NCI-H1694 (cell line): ENCODE measurements at regions not wholly inside any gene's neighbourhood (a gene's known extent, or its start where the extent isn't known, plus 50 kb on each side); places are given as distances from the start of the nearest gene placed in this dataset.

Experiments used
- DNase-seq: peaks from one replicate; lab custom pipeline; 2025; lab: John Stamatoyannopoulos, UW

DNA sequence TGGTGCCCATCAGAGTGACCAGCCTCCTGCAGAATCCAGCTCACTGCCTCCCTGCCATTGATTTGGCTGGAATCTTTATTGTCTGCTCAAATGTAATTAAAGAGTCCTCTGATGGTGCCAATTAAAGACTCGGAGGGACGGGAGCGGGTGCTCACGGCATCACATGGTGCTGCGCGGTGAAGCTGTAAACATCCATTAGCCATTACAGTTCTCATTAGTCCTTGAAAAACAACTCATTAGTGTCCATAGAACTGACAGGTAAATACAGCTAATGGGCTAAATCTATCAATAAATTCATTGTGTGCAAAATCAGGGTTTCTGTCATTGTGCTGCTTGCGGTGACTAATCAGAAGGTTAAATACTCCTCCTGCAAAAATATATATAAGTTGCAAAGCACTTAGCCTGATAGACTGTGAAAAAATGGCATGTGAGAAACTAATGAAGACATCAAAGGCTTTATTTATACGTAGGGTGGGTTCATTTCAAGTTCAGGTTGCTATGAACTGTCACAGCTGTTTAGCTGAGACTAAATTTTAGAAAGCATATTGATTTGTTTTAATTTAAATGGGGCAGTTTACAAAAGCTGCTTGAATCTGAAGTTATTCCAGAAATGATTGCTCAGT lies 289.8 kb upstream of the POU3F1 start:
- no peak for DNase-seq

DNA sequence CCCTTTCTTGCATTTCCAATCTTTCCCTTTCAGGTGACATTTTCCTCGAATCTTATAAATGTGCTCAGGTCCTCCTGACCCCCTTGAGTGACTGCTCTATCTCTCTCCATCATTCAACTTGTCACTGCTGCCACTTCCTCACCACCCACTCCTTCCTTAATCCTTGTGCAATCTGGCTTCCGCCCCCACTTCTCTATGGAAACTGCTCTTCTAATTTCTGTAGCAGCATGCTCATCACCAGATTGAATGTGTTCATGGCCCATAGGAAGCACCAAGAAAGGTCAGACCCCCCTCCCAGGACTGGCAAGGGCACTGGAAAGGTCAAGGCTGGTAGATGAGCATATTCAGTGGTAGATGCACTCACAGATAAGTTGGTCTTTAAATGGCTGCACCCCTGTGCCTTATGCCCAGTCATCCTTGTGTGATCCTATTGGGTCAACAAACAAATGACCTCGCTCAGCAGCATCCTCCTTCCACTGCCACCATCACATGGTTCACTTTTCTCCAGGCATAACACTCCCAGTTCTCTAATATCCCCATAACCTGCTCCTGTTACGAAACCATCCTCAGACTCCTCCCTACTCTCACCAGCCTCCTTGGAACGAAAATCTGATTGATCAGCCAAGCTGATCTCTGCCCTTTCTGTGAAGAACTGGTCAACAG lies 288.5 kb upstream of the POU3F1 start:
- DNase-seq: no peak

DNA sequence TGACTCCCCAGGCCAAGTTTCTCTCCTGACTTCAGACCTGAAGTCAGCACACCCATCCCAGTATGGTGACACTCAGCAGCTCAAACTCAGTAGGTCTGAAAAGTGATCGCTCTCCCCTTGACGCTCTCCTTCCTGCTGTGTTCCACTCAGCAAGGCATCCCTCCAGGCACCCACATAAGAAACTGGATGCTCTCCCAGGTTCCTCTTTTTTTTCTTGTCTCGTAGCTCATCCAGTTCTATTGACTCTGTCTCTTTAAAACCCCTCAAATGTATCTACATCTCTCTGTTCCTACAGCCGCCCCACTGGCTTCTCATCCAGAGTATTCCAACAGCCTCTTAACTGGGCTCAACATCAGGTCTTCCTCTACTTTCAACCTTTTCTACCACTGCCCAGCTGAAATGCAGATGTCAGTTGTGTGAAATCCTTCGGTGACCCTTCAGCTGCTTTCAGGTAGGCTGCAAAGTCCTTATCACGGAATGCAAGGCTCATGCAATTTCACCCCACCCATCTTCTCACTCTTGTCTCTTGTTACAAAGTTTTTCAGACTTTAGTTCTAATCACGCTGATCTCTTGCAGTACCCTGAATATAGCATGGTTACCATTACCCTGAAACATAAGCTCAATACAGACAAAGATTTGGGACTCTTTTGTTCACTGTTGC lies 286.2 kb upstream of the POU3F1 start:
- no peak for DNase-seq

DNA sequence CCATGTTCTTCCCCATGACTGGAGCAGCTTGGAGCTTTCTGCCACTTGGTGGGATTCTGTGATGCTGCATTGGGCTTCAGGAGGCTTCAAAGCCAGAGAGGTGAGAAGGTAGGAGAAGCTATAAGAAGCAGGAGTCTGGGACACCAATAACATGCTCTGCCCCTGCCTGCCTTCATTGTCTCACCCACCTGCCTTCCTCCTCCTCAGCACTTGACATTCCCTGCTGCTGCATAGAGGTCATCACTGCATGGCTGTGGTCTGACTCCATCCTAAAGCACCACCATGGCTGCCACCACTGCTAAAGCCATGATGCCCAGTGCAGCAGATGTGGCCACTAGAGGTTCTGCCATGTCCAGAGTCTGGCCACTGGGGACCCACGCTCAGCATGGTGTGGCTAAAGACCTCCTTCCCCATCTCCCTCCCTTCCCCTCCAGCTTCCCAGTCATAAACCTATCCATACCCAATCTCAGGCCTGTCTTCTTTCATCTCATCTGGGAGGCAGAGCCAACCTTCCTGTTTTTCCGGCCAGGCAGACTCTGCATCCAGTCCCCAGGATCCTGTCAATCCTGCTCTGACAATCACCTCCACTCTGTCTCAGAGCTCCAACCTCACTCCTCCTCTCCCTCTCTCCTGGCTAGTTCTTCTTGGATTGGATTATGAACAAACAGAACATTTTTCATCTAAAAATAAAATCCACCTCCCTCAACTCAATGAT lies 285.1 kb upstream of the POU3F1 start:
- no peak for DNase-seq

DNA sequence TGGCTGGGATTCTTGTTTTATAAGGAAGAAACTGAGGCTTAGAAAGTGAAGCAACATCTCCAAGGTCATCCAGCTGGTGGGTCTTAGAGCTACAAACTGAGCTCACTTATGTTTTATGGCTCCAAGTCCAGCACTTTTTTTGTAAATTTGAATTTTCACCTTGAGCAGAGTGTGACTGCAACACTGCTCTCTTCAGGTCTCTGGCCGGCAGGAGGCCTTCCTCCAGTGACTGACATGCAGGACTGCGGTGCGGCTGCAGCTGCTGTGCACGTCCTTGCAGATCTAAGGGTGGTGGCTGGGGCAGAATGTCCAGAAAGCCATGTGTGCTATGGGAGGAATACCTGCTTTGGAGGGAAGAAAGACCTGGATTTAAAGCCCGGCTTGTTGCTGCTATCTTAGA lies 284.2 kb upstream of the POU3F1 start:
- no peak for DNase-seq

DNA sequence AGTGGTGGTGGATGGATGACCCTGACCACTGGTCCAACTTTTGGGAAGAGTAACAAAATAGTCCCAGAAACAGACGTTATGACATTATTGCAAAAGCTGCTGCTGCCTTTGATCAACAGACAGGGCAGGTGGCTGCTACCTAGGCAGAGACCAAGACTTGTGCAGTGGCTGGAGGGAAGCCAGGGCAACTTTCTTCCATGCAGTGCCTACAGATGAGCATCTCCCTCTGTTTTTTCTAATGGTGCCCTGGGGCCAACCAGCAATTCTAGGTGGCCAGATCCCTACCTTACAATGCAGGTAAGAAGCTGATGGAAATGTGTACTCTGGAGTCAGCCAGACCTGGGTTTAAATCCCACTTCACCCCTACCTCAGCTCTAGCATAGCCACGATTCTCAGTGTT lies 283.1 kb upstream of the POU3F1 start:
- DNase-seq: no peak

DNA sequence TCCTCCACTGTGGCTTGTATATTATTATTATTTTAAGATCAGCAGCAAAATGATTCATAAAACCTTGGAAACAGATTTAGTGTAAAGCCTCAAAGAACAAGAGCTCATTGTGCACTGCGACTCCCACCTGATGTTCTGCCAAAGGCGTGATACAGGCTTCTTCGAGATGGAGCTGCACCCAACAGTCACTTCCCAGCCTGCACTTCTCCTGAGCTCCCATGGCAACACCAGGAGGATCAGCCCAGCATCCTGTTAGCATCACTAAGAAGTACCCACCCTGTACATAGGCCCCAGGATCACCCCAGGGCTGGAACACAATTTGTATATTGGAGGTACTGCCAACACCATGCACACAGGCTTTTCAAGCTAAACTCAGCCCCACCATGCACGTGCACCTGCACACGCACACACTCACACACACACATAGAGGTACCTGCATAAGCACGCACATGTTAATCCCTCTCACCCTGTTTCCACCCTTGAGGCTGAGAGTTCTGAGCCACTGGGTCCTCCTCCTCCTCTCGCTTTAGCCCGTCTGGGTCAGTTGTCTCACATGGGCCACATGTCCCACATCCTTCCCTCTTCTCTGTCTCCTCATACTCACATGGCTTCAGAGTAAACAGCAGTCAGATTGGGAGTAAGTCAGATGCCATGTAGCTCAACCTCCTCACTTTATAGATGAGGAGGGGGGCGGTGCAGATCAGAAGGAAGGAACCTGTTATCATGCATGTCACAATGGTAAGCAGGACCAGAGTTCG lies 281.9 kb upstream of the POU3F1 start:
- DNase-seq: no peak

DNA sequence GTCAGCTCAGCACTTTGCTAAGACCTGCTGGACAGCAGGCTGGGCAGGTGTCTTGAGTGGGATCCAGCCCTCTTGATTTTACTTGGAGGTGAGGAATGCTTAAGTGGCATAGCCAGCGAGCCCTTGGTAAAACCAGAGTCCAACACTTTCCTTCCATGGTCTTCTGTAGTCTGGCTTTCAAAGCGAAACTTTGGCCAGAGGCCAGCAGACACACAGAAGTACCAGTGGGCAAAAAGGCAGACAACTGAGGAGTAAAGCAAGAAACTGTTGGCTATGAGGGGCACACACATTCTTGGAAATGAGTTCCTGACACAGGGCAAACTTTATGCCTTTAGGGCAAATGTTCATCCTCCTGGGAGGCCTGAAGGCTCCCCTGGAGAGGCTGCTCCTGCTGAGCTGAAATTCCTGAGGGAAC lies 281.0 kb upstream of the POU3F1 start:
- no peak for DNase-seq

DNA sequence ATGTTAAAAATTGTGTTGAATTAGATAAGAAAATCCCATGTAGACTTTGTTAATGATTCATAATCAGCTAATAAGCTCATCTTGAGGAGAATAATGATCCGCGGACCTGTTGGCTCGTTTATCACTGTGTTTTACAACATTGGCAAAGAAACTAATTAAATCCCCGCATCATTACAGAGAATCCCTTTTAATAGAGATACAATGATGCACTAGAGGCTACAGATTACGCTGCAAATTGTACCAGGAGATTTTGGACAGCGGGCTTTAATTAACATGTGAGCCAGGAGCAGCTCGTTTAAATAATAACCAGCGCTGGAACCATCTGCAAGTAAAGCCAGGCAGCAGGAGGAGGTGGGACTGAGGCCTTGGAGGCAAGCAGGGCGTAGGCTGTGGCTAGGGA lies 280.3 kb upstream of the POU3F1 start:
- no peak for DNase-seq

DNA sequence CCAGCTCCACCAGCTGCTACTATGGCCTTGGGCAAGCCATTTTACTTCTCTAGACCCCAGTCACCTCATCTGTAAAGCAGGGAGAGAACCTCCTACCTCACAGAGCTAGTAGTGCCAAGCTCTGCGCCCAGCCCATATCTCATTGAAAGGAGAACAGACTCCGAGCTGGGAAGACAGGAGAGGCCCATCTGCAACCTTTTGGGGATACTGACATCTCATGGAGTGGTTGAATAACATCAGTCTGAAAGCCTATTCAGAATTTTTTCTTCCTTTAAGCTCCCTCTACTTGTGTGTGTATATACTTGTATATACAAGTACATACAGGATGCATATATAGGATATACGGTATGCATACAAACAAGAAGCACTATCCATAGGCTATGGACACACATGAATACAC lies 279.5 kb upstream of the POU3F1 start:
- DNase-seq: no peak

DNA sequence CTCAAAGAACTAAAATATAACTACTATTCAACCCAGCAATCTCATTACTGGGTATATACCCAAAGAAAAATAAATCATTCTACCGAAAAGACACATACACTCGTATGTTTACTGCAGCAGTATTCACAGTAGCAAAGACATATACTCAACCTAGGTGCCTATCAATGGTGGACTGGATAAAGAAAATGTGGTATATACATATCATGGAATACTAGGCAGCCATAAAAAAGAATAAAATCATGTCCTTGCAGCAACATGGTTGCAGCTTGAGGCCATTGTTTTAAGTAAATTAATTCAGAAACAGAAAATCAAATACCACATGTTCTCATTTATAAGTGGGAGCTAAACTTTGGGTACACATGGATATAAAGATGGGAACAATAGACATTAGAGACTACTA lies 266.2 kb upstream of the POU3F1 start:
- no peak for DNase-seq

DNA sequence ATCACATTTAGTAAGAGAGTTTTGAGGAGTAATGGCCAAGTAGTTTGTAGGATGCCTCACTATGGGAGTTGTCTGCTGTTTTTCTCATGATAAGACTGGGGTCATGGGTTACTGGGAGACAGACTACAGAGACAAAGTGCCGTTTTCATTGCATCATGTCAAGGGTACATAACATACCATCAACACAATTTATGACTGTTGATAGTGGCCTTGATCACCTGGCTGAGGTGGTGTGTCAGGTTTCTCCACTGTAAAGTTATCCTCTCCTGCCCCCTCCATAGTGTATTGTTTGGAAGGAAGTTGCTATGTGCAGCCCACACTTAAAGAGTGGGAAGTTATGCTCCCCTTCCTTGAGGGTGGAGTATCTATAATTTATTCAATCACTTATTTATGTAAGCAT lies 263.5 kb upstream of the POU3F1 start:
- DNase-seq: no peak

DNA sequence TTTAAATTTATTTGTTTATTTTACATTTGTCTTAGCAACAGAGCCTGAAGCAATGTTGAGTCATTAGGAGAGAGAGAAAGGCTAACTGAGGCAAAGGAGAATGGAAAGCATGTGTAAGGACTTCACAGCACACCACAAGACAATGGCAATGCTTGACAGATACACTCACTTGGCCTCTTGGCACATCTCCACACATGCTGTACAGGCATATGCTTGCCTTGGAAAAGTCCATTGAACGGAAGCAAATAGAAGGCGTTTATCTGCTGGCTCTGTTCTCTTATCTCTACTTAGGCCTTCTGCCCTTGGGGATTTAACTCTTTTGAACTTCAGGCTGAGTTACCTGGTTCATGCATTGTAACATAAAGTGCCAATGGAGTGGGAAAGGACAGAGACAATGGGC lies 262.2 kb upstream of the POU3F1 start:
- no peak for DNase-seq

DNA sequence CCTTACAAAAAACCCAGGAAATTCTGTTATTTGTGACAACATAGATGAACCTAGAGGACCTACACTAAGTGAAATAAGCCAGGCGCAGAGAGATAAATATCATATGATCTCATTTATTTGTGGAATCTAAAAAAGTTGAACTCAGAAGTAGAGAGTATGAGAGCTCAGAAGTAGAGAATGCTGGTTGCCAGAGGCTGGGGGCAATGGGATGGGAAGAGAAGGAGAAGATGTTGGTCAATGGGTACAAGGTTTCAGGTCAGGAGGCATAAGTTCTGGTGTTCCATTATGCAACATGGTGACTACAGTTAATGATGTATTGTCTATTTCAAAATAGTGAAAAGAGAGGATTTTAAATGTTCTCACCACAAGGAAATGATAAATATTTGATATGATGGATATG lies 259.1 kb upstream of the POU3F1 start:
- no peak for DNase-seq

DNA sequence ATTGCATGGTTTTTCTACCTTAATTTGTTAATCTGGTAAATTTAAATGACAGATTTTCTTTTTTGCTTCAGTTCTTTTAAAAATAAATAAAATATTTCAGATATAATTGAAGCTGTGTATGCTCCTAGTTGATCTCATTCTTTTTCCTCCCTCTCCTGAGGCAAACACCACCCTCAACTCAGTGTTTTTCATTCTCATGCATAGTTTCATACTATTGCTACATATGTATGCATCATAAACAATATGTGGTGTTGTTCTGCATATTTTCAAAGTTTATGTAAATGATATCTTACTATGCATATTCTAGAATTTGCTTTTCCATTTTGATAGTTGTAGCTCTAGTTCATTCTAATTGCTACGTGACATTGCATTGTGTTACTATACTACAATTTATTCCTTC lies 257.2 kb upstream of the POU3F1 start:
- no peak for DNase-seq

DNA sequence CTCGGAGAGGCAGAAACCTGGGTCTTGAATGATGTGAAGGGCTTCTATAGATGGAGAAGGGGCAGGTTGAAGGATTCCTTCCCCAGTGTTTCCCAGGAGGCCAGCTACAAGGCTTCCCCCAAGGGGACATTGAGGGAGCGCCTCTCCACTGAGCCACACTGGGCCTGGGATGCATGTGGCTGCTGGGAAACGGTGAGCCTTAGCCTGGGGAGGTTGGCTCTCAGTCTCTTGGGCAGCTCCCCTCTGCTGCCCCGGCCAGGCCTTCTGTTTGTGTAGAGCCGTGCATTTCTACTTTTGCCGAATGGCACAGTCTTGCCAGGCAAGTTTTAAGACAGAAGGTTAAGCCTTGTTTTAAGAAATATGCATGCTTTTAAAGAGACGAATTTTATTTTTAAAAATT lies 254.4 kb upstream of the POU3F1 start:
- DNase-seq: no peak

DNA sequence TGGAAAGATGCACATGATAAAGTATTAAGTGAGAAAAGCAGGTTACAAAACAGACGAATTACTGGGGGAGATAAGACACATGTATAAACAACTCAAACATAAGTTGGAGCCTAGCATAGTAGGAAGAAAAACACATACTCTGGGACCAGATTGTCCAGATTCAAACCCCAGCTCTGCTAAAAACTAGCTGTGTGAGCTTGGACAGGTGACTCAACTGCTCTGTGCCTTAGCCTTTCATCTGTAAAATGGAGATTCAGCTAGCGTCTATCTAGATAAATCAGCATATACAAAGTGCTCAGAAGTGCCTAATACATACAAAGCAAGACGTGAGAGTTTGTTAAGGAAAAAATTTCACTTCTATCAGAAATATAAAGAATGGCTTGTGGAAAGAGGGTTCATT lies 254.0 kb upstream of the POU3F1 start:
- no peak for DNase-seq

DNA sequence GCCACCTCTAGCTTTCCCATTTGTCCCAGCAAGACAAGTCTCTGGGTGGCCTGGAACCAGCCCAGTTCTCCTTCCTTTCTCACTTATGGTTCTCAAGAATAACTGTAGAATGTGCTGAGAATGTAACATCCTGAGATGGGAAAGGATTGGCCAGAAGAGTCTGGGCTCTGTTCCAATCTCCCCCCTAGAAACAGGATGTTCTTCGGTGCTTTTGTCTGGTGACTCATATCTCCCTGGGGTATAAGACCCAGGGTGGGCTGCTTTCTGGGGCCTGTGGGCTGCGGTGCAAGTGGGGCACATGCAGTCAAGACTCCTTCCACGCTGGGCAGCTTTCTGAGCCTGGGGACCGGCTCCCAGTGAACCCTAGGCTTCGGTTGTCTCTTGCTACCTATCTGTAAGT lies 251.2 kb upstream of the POU3F1 start:
- no peak for DNase-seq

DNA sequence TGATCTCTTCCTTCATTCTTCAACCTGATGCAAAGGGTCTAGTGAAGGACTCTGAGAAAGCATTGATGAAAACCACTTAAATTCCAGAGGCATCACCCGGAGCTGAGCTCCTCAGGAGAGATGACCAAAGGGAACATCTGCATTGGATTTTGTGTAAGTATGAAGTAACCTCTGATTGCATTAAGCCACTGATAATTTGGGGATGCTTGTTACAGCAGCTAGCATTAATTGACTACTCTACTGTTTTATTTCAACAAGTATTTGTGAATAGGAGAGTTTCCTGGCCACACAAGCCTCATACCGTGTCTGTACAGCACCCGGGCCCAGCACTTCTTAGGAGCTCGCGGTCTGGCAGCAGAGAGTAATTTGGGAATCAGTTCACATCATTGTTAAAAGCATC lies 250.7 kb upstream of the POU3F1 start:
- DNase-seq: no peak

DNA sequence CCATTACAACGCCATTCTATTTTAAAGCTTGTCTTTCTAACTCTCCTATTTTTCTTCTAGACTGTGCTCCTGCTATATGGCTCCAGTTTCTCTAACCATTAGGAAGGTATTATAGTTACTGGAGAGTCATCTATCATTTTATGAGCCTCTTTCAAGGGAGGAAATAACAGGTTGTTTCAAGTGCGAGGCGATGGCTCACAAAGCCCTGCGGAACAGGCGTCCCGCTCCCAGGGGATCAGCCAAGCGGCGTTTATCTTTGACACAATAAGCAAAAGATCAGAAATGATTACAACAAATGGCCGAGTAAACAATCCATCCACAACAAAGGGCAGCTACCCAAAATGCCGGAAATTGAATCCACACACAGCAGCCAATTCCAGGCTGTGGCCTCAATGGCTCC lies 249.5 kb upstream of the POU3F1 start:
- no peak for DNase-seq

DNA sequence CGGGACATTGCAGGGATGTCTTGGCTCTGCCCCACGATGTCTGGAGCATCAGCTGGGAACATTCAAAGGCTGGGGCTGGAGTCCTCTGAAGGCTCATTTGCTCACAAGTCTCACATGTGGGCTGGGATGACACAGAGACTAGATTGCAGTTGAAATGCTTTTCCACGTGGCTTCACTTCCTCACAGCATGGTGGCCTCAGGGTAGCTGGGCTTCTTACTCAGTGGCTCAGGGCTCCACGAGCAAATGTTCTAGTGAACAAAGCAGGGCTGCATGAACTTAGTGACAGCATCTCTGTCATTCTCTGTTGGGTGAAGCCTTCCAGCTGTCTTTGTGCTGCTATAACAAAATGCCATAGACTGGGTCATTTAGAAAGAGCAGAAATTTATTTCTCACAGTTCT lies 247.0 kb upstream of the POU3F1 start:
- no peak for DNase-seq

DNA sequence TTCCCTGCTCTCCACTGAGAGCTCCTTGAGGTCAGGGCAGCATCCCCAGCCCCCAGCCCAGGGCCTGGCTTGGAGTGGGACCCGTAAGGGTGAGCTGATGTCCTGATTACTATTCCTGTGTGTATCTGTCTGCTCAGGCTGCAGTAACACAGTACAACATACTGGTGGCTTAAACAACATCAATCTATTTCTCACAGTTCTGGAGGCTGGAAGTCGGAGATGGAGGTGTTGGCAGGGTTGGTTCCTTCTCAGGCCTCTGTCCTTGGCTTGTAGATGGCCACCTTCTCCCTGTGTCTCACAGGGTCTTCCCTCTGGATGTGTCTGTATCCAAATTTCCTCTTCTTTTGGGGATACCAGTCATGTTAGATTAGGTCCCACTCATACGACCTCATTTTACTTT lies 246.4 kb upstream of the POU3F1 start:
- no peak for DNase-seq
